ENCODE measurements at regions not wholly inside any gene's neighbourhood (a gene's known extent, or its start where the extent isn't known, plus 50 kb on each side); places are given as distances from the start of the nearest gene placed in this dataset.

- no peak for DNase-seq
These were observed 79.8 kb downstream of the BARX1 start for GRCh38 chr9:93875330-93875729.

GRCh38 chr9:93874242-93874641 lies 80.9 kb downstream of the BARX1 start:
- DNase-seq = no peak

- no peak for DNase-seq
These were observed 83.9 kb downstream of the BARX1 start for GRCh38 chr9:93871286-93871685.

- no peak for DNase-seq
These were observed 85.3 kb downstream of the BARX1 start for GRCh38 chr9:93869863-93870262.

- no peak for DNase-seq
These were observed 86.1 kb downstream of the BARX1 start for GRCh38 chr9:93869088-93869487.

GRCh38 chr9:93865716-93866115 lies 89.4 kb downstream of the BARX1 start:
- DNase-seq = no peak

- no peak for DNase-seq
These were observed 89.9 kb downstream of the BARX1 start for GRCh38 chr9:93865245-93865644.

GRCh38 chr9:93864840-93865239 lies 90.3 kb downstream of the BARX1 start:
- DNase-seq = no peak

GRCh38 chr9:93864032-93864431 lies 91.1 kb downstream of the BARX1 start:
- no peak for DNase-seq

- no peak for DNase-seq
These were observed 92.1 kb downstream of the BARX1 start for GRCh38 chr9:93862877-93863545.

GRCh38 chr9:93861736-93862358 lies 93.3 kb downstream of the BARX1 start:
- no peak for DNase-seq

GRCh38 chr9:93860694-93861658 lies 94.2 kb downstream of the BARX1 start:
- peak; percentile 4 for DNase-seq

GRCh38 chr9:93859431-93860215 lies 95.5 kb downstream of the BARX1 start:
- no peak for DNase-seq

GRCh38 chr9:93857528-93857927 lies 97.6 kb downstream of the BARX1 start:
- DNase-seq = no peak

GRCh38 chr9:93852728-93853127 lies 102.4 kb downstream of the BARX1 start:
- DNase-seq = no peak

- no peak for DNase-seq
These were observed 108.8 kb downstream of the BARX1 start for GRCh38 chr9:93846349-93846748.

GRCh38 chr9:93843396-93843795 lies 111.8 kb downstream of the BARX1 start:
- DNase-seq = no peak

GRCh38 chr9:93830606-93831005 lies 124.5 kb downstream of the BARX1 start:
- no peak for DNase-seq

- no peak for DNase-seq
These were observed 125.1 kb downstream of the BARX1 start for GRCh38 chr9:93830012-93830596.

- no peak for DNase-seq
These were observed 125.7 kb downstream of the BARX1 start for GRCh38 chr9:93829271-93830011.

- DNase-seq = no peak
These were observed 126.6 kb downstream of the BARX1 start for GRCh38 chr9:93828331-93829097.

All from NCI-H524 treated with DMSO at 0.1 percent for 48 hours (cell line).